ENCODE measurements at regions not wholly inside any gene's neighbourhood (a gene's known extent, or its start where the extent isn't known, plus 50 kb on each side); places are given as distances from the start of the nearest gene placed in this dataset.
"Not testable (repeated sequence)": the region's sequence is repeated elsewhere in the genome, so short reads cannot be mapped to it uniquely, and the experiment has no call there.

GRCh38 chr6:56820060-56820459, 134.8 kb upstream of the BEND6 start:
- Histone ChIP-seq H3K9ac (ENCODE audit: low read length) (no peak overlapping the region), H3K4me3 (ENCODE audit: low read depth, low read length) (no peak overlapping the region), H3K27ac (ENCODE audit: low read depth, low read length) (no peak overlapping the region), H3K36me3 (ENCODE audit: control insufficient read depth, insufficient read depth, low read length) (no peaks in the 10 kb centered on the region), H3K4me1 (ENCODE audit: control insufficient read depth, insufficient read depth, low read length) (peaks cover 19% of the 10 kb centered on the region; the same call in 1 of the 2 replicates), H3K9me3 (ENCODE audit: control insufficient read depth, insufficient read depth, low read depth, low read length) (no peaks in the 10 kb centered on the region), H3K27me3 (ENCODE audit: control insufficient read depth, insufficient read depth, low read length) (no peaks in the 10 kb centered on the region)

- no peak overlapping the region for H3K9ac ChIP-seq (ENCODE audit: low read length)
- H3K27me3 ChIP-seq (ENCODE audit: control insufficient read depth, insufficient read depth, low read length): no peaks in the 10 kb centered on the region
- no peaks in the 10 kb centered on the region for H3K36me3 ChIP-seq (ENCODE audit: control insufficient read depth, insufficient read depth, low read length)
- no peak overlapping the region for H3K27ac ChIP-seq (ENCODE audit: low read depth, low read length)
- peaks cover 19% of the 10 kb centered on the region; the same call in 1 of the 2 replicates for H3K4me1 ChIP-seq (ENCODE audit: control insufficient read depth, insufficient read depth, low read length)
- H3K4me3 ChIP-seq (ENCODE audit: low read depth, low read length): no peak overlapping the region
- H3K9me3 ChIP-seq (ENCODE audit: control insufficient read depth, insufficient read depth, low read depth, low read length): no peaks in the 10 kb centered on the region
Observed at GRCh38 chr6:56819604-56820003, 135.3 kb upstream of the BEND6 start.

GRCh38 chr6:56816370-56816769, 138.5 kb upstream of the BEND6 start:
- peaks cover 17% of the 10 kb centered on the region; the same call in 1 of the 2 replicates for H3K4me1 ChIP-seq (ENCODE audit: control insufficient read depth, insufficient read depth, low read length)

GRCh38 chr6:56815436-56815835, 139.5 kb upstream of the BEND6 start:
- no peak overlapping the region for H3K4me3 ChIP-seq (ENCODE audit: low read depth, low read length)
- H3K27ac ChIP-seq (ENCODE audit: low read depth, low read length): no peak overlapping the region
- no peak overlapping the region for H3K9ac ChIP-seq (ENCODE audit: low read length)
- H3K27me3 ChIP-seq (ENCODE audit: control insufficient read depth, insufficient read depth, low read length): no peaks in the 10 kb centered on the region
- no peaks in the 10 kb centered on the region for H3K9me3 ChIP-seq (ENCODE audit: control insufficient read depth, insufficient read depth, low read depth, low read length)
- no peaks in the 10 kb centered on the region for H3K36me3 ChIP-seq (ENCODE audit: control insufficient read depth, insufficient read depth, low read length)
- H3K4me1 ChIP-seq (ENCODE audit: control insufficient read depth, insufficient read depth, low read length): peaks cover 11% of the 10 kb centered on the region; the same call in 1 of the 2 replicates

More at GRCh38 chr6:56816370-56816769, 138.5 kb upstream of the BEND6 start:
- Histone ChIP-seq H3K9ac (ENCODE audit: low read length) (no peak overlapping the region), H3K36me3 (ENCODE audit: control insufficient read depth, insufficient read depth, low read length) (no peaks in the 10 kb centered on the region), H3K4me3 (ENCODE audit: low read depth, low read length) (no peak overlapping the region), H3K9me3 (ENCODE audit: control insufficient read depth, insufficient read depth, low read depth, low read length) (no peaks in the 10 kb centered on the region), H3K27me3 (ENCODE audit: control insufficient read depth, insufficient read depth, low read length) (no peaks in the 10 kb centered on the region), H3K27ac (ENCODE audit: low read depth, low read length) (no peak overlapping the region)

GRCh38 chr6:56814802-56815201, 140.1 kb upstream of the BEND6 start:
- Histone ChIP-seq H3K4me1 (ENCODE audit: control insufficient read depth, insufficient read depth, low read length) (peaks cover 6% of the 10 kb centered on the region; the same call in 1 of the 2 replicates), H3K9me3 (ENCODE audit: control insufficient read depth, insufficient read depth, low read depth, low read length) (no peaks in the 10 kb centered on the region), H3K9ac (ENCODE audit: low read length) (no peak overlapping the region), H3K4me3 (ENCODE audit: low read depth, low read length) (no peak overlapping the region), H3K36me3 (ENCODE audit: control insufficient read depth, insufficient read depth, low read length) (no peaks in the 10 kb centered on the region), H3K27ac (ENCODE audit: low read depth, low read length) (no peak overlapping the region), H3K27me3 (ENCODE audit: control insufficient read depth, insufficient read depth, low read length) (no peaks in the 10 kb centered on the region)

- Histone ChIP-seq H3K4me3 (ENCODE audit: low read depth, low read length) (no peak overlapping the region), H3K27ac (ENCODE audit: low read depth, low read length) (no peak overlapping the region), H3K9ac (ENCODE audit: low read length) (no peak overlapping the region), H3K9me3 (ENCODE audit: control insufficient read depth, insufficient read depth, low read depth, low read length) (no peaks in the 10 kb centered on the region), H3K36me3 (ENCODE audit: control insufficient read depth, insufficient read depth, low read length) (no peaks in the 10 kb centered on the region), H3K4me1 (ENCODE audit: control insufficient read depth, insufficient read depth, low read length) (peaks cover 6% of the 10 kb centered on the region; the same call in 1 of the 2 replicates), H3K27me3 (ENCODE audit: control insufficient read depth, insufficient read depth, low read length) (no peaks in the 10 kb centered on the region)
Observed at GRCh38 chr6:56814308-56814707, 140.6 kb upstream of the BEND6 start.

GRCh38 chr6:56812851-56813250, 142.1 kb upstream of the BEND6 start:
- H3K4me3 ChIP-seq (ENCODE audit: low read depth, low read length); H3K36me3 ChIP-seq (ENCODE audit: control insufficient read depth, insufficient read depth, low read length); H3K9ac ChIP-seq (ENCODE audit: low read length); H3K4me1 ChIP-seq (ENCODE audit: control insufficient read depth, insufficient read depth, low read length); H3K9me3 ChIP-seq (ENCODE audit: control insufficient read depth, insufficient read depth, low read depth, low read length); H3K27me3 ChIP-seq (ENCODE audit: control insufficient read depth, insufficient read depth, low read length); H3K27ac ChIP-seq (ENCODE audit: low read depth, low read length): not testable (repeated sequence)

GRCh38 chr6:56808871-56809359, 146.0 kb upstream of the BEND6 start:
- no peaks in the 10 kb centered on the region for H3K9me3 ChIP-seq (ENCODE audit: control insufficient read depth, insufficient read depth, low read depth, low read length)
- H3K9ac ChIP-seq (ENCODE audit: low read length): no peak overlapping the region
- H3K27ac ChIP-seq (ENCODE audit: low read depth, low read length): no peak overlapping the region
- H3K36me3 ChIP-seq (ENCODE audit: control insufficient read depth, insufficient read depth, low read length): no peaks in the 10 kb centered on the region
- no peak overlapping the region for H3K4me3 ChIP-seq (ENCODE audit: low read depth, low read length)
- no peaks in the 10 kb centered on the region for H3K27me3 ChIP-seq (ENCODE audit: control insufficient read depth, insufficient read depth, low read length)
- peaks cover 22% of the 10 kb centered on the region for H3K4me1 ChIP-seq (ENCODE audit: control insufficient read depth, insufficient read depth, low read length)

GRCh38 chr6:56807989-56808337, 146.9 kb upstream of the BEND6 start:
- Histone ChIP-seq H3K27me3 (ENCODE audit: control insufficient read depth, insufficient read depth, low read length) (no peaks in the 10 kb centered on the region), H3K4me1 (ENCODE audit: control insufficient read depth, insufficient read depth, low read length) (peaks cover 30% of the 10 kb centered on the region), H3K27ac (ENCODE audit: low read depth, low read length) (no peak overlapping the region), H3K9me3 (ENCODE audit: control insufficient read depth, insufficient read depth, low read depth, low read length) (no peaks in the 10 kb centered on the region), H3K36me3 (ENCODE audit: control insufficient read depth, insufficient read depth, low read length) (no peaks in the 10 kb centered on the region), H3K4me3 (ENCODE audit: low read depth, low read length) (no peak overlapping the region), H3K9ac (ENCODE audit: low read length) (no peak overlapping the region)

- Histone ChIP-seq H3K4me3 (ENCODE audit: low read depth, low read length) (no peak overlapping the region), H3K27ac (ENCODE audit: low read depth, low read length) (no peak overlapping the region), H3K36me3 (ENCODE audit: control insufficient read depth, insufficient read depth, low read length) (no peaks in the 10 kb centered on the region), H3K9ac (ENCODE audit: low read length) (no peak overlapping the region), H3K4me1 (ENCODE audit: control insufficient read depth, insufficient read depth, low read length) (peaks cover 30% of the 10 kb centered on the region), H3K9me3 (ENCODE audit: control insufficient read depth, insufficient read depth, low read depth, low read length) (no peaks in the 10 kb centered on the region), H3K27me3 (ENCODE audit: control insufficient read depth, insufficient read depth, low read length) (no peaks in the 10 kb centered on the region)
Observed at GRCh38 chr6:56807326-56807988, 147.4 kb upstream of the BEND6 start.

- Histone ChIP-seq H3K4me1 (ENCODE audit: control insufficient read depth, insufficient read depth, low read length) (peaks cover 30% of the 10 kb centered on the region), H3K27ac (ENCODE audit: low read depth, low read length) (no peak overlapping the region)
Observed at GRCh38 chr6:56806368-56806767, 148.5 kb upstream of the BEND6 start.

More at GRCh38 chr6:56806368-56806767, 148.5 kb upstream of the BEND6 start:
- H3K36me3 ChIP-seq (ENCODE audit: control insufficient read depth, insufficient read depth, low read length): no peaks in the 10 kb centered on the region
- no peak overlapping the region for H3K4me3 ChIP-seq (ENCODE audit: low read depth, low read length)
- H3K9ac ChIP-seq (ENCODE audit: low read length): no peak overlapping the region
- no peaks in the 10 kb centered on the region for H3K27me3 ChIP-seq (ENCODE audit: control insufficient read depth, insufficient read depth, low read length)
- H3K9me3 ChIP-seq (ENCODE audit: control insufficient read depth, insufficient read depth, low read depth, low read length): no peaks in the 10 kb centered on the region
